ENCODE measurements at regions not wholly inside any gene's neighbourhood (a gene's known extent, or its start where the extent isn't known, plus 50 kb on each side); places are given as distances from the start of the nearest gene placed in this dataset.

DNA sequence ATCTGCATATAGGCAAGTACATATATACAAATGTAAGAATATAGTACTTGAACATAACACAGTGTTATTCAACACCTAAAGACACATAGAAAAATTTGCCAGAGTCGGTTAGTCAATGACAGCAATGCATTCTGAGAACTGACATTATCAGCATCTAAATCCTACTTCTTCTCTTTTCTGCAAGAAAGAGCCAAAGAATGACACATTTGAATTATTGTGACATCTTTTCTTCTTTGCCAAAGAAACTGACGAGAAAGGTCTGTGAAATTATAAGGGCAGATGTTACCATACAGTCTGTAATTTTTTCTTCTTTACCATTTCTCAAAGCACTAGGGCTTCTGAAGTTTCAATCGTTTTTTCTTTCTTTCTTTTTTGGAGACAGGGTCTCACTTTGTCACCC is 350.9 kb upstream of the NBEA start:
- Histone ChIP-seq H3K36me3 (no peaks in the 10 kb centered on the region), H3K4me3 (no peak overlapping the region), H3K27ac (peak overlapping the region in 1 of 4 donors; percentile 35), H3K27me3 (no peaks in the 10 kb centered on the region), H3K9me3 (no peaks in the 10 kb centered on the region), H3K4me1 (peaks cover 0 to 16% (median 5%) of the 10 kb centered on the region in 3 donors)
- TF ChIP-seq POLR2AphosphoS5 (IDR thresholded peaks at IDR 0.05), result peak; percentile 18
- no peak for TF ChIP-seq EP300 (IDR thresholded peaks at IDR 0.05)
- no peak for TF ChIP-seq POLR2A (IDR thresholded peaks at IDR 0.05)
- 52 to 79% methylated on average over 3 of the region's 3 CpGs for WGBS, 2 donors (ENCODE audit: low coverage in 1 of 2)
- peak; percentile 43 for ATAC-seq

GRCh38 chr13:34591900-34592529 is 350.1 kb upstream of the NBEA start:
- Histone ChIP-seq H3K9me3 (no peaks in the 10 kb centered on the region), H3K4me3 (no peak overlapping the region), H3K4me1 (peaks cover 0 to 16% (median 5%) of the 10 kb centered on the region in 3 donors), H3K27me3 (no peaks in the 10 kb centered on the region), H3K36me3 (no peaks in the 10 kb centered on the region), H3K27ac (peak overlapping the region in 1 of 4 donors; percentile 35)
- 6 to 7% methylated on average over 2 of the region's 2 CpGs for WGBS, 2 donors (ENCODE audit: low coverage in 1 of 2)
- TF ChIP-seq POLR2AphosphoS5 (IDR thresholded peaks at IDR 0.05), result peak; percentile 69
- TF ChIP-seq EP300 (IDR thresholded peaks at IDR 0.05), result no peak
- peak; percentile 63 for ATAC-seq

- H3K4me3 ChIP-seq, result no peak overlapping the region
- peaks cover 0 to 16% (median 5%) of the 10 kb centered on the region in 3 donors for H3K4me1 ChIP-seq
- no peaks in the 10 kb centered on the region for H3K36me3 ChIP-seq
- H3K9me3 ChIP-seq, result no peaks in the 10 kb centered on the region
- no peak overlapping the region for H3K27ac ChIP-seq
- no peak for ATAC-seq
- 89 to 100% methylated on average over 1 of the region's 1 CpG for WGBS, 2 donors (ENCODE audit: low coverage in 1 of 2)
- no peaks in the 10 kb centered on the region for H3K27me3 ChIP-seq
- TF ChIP-seq POLR2AphosphoS5 (IDR thresholded peaks at IDR 0.05) (no peak), EP300 (IDR thresholded peaks at IDR 0.05) (no peak), POLR2A (IDR thresholded peaks at IDR 0.05) (no peak), CTCF (IDR thresholded peaks at IDR 0.05) (no peak)
Observed at GRCh38 chr13:34593658-34594057, 348.4 kb upstream of the NBEA start.

- no peak for TF ChIP-seq EP300 (IDR thresholded peaks at IDR 0.05)
- no peak for ATAC-seq
- WGBS, 2 donors (ENCODE audit: low coverage in 1 of 2), result 90 to 95% methylated on average over 4 to 5 of the region's 5 CpGs
- H3K27ac ChIP-seq, result no peak overlapping the region
- no peak overlapping the region for H3K4me3 ChIP-seq
- H3K9me3 ChIP-seq, result no peaks in the 10 kb centered on the region
- no peaks in the 10 kb centered on the region for H3K36me3 ChIP-seq
- H3K4me1 ChIP-seq, result peaks cover 0 to 16% (median 5%) of the 10 kb centered on the region in 3 donors
- H3K27me3 ChIP-seq, result no peaks in the 10 kb centered on the region
Observed at GRCh38 chr13:34594507-34594906, 347.6 kb upstream of the NBEA start.

DNA sequence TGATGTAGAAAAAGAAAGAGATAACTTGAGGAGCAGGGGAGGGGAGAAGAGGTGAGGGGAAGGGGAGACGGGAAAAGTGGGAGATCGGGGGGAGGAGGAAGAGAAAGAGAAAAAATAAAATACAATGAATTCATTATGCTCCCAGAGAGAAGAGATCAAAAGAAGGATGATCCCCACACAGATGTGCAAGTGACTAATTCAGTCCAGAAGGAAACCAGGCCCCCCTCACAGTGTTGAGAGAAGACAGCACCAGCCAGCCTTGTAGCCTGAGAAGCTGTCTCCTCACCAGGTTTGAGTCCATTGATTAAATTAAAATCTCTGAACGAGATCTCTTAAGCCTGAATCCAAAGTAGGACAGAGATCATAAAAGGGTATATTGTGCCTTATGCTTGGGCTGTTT is 333.7 kb upstream of the NBEA start:
- Histone ChIP-seq H3K36me3 (no peaks in the 10 kb centered on the region), H3K9me3 (no peaks in the 10 kb centered on the region), H3K4me1 (no peaks in the 10 kb centered on the region), H3K27ac (no peak overlapping the region), H3K4me3 (no peak overlapping the region), H3K27me3 (no peaks in the 10 kb centered on the region)
- TF ChIP-seq EP300 (IDR thresholded peaks at IDR 0.05) (no peak), CTCF (IDR thresholded peaks at IDR 0.05) (no peak), POLR2AphosphoS5 (IDR thresholded peaks at IDR 0.05) (no peak), POLR2A (IDR thresholded peaks at IDR 0.05) (no peak)
- WGBS, 2 donors (ENCODE audit: low coverage in 1 of 2), result 50 to 100% methylated on average over 1 to 3 of the region's 3 CpGs
- ATAC-seq, result no peak

- TF ChIP-seq EP300 (IDR thresholded peaks at IDR 0.05) (no peak), CTCF (IDR thresholded peaks at IDR 0.05) (no peak), POLR2AphosphoS5 (IDR thresholded peaks at IDR 0.05) (no peak), POLR2A (IDR thresholded peaks at IDR 0.05) (no peak)
- Histone ChIP-seq H3K36me3 (no peaks in the 10 kb centered on the region), H3K4me3 (no peak overlapping the region), H3K9me3 (no peaks in the 10 kb centered on the region), H3K27me3 (no peaks in the 10 kb centered on the region), H3K27ac (no peak overlapping the region), H3K4me1 (no peaks in the 10 kb centered on the region)
- no peak for ATAC-seq
- 100% methylated on average over 1 of the region's 1 CpG for WGBS, 2 donors (ENCODE audit: low coverage in 1 of 2)
Observed at GRCh38 chr13:34611671-34612070, 330.4 kb upstream of the NBEA start.

Measured in gastroesophageal sphincter (tissue), 4 donors.